ENCODE measurements at regions not wholly inside any gene's neighbourhood (a gene's known extent, or its start where the extent isn't known, plus 50 kb on each side); places are given as distances from the start of the nearest gene placed in this dataset.

DNA sequence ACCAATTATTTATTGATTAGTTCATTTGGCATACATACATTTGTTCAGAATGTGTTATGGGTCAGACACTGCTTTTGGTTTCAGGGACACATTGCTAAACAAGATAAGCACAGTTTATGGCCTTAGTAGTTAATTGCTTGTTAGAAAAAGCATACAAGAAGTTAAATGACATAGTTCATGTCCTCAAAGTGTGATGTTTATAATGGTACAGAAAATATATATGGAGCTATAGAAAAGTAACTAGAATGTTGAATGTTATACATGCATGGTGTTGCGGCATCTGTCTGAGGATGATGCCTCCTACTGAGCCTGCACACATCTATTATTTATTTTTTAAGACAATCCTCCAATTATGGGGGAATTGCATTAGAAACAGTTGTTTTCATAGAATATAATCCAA lies 1476.3 kb upstream of the PCDH7 start:
- Histone ChIP-seq H3K36me3 (ENCODE audit: low read depth) (no peaks in the 10 kb centered on the region), H3K27ac (no peak overlapping the region), H4K20me1 (ENCODE audit: insufficient read depth) (no peaks in the 10 kb centered on the region), H3K79me2 (ENCODE audit: low read depth) (no peaks in the 10 kb centered on the region), H3K4me3 (no peak overlapping the region), H3F3A (ENCODE audit: insufficient read depth, low read depth) (no peaks in the 10 kb centered on the region), H3K9me2 (ENCODE audit: insufficient read depth) (no peaks in the 10 kb centered on the region), H3K27me3 (ENCODE audit: insufficient read depth, low read depth) (no peaks in the 10 kb centered on the region), H3K9me3 (ENCODE audit: insufficient read depth, low read depth) (no peaks in the 10 kb centered on the region), H2AFZ (no peak overlapping the region), H3K4me2 (no peak overlapping the region), H3K4me1 (replicated peaks; ENCODE audit: insufficient read depth) (no peaks in the 10 kb centered on the region)
- no TSS peak for BruUV-seq (replicated peaks)
- TF ChIP-seq EZH2 (IDR thresholded peaks at IDR 0.05; ENCODE audit: low read depth) = no peak
- TF ChIP-seq, protein P1, sequence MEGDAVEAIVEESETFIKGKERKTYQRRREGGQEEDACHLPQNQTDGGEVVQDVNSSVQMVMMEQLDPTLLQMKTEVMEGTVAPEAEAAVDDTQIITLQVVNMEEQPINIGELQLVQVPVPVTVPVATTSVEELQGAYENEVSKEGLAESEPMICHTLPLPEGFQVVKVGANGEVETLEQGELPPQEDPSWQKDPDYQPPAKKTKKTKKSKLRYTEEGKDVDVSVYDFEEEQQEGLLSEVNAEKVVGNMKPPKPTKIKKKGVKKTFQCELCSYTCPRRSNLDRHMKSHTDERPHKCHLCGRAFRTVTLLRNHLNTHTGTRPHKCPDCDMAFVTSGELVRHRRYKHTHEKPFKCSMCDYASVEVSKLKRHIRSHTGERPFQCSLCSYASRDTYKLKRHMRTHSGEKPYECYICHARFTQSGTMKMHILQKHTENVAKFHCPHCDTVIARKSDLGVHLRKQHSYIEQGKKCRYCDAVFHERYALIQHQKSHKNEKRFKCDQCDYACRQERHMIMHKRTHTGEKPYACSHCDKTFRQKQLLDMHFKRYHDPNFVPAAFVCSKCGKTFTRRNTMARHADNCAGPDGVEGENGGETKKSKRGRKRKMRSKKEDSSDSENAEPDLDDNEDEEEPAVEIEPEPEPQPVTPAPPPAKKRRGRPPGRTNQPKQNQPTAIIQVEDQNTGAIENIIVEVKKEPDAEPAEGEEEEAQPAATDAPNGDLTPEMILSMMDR (conservative IDR thresholded peaks at IDR 0.05) = no peak
- CTCF ChIA-PET = no interaction called here
- POLR2A ChIA-PET (ENCODE audit: unreplicated experiment) = no interaction called here
- no peak for DNase-seq
- intact Hi-C loops (cut with micrococcal nuclease; ENCODE audit: unreplicated experiment) = no loop called here

DNA sequence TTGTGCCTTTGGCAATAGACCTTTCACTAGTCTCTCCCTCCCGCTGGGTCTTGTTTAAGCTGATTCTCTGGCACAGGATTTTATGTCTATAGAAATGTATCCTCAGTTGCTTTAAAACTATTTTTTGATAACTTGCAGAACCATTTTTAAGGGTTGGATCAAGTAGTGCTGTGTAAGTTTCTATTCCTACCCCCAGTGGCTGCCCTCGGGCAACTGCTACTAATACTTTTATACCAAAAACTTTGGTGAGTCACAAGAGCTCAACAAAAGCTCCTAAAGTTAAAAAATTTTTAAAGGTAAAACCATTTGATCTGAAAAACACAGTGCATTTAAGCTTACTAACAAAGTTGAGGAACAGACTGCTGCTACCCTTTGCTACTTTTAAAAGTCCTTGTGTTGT lies 1460.6 kb upstream of the PCDH7 start:
- TF ChIP-seq EZH2 (IDR thresholded peaks at IDR 0.05; ENCODE audit: low read depth) = no peak
- TF ChIP-seq, protein P1 (conservative IDR thresholded peaks at IDR 0.05) = no peak
- no peaks in the 10 kb centered on the region for H4K20me1 ChIP-seq (ENCODE audit: insufficient read depth)
- no peaks in the 10 kb centered on the region for H3K27me3 ChIP-seq (ENCODE audit: insufficient read depth, low read depth)
- H3K36me3 ChIP-seq (ENCODE audit: low read depth) = no peaks in the 10 kb centered on the region
- H3K4me2 ChIP-seq = no peak overlapping the region
- CTCF ChIA-PET = no interaction called here
- intact Hi-C loops (cut with micrococcal nuclease; ENCODE audit: unreplicated experiment) = no loop called here
- H3K27ac ChIP-seq = no peak overlapping the region
- no peaks in the 10 kb centered on the region for H3F3A ChIP-seq (ENCODE audit: insufficient read depth, low read depth)
- BruUV-seq (replicated peaks) = no TSS peak
- H3K79me2 ChIP-seq (ENCODE audit: low read depth) = no peaks in the 10 kb centered on the region
- POLR2A ChIA-PET (ENCODE audit: unreplicated experiment) = no interaction called here
- H3K4me3 ChIP-seq = no peak overlapping the region
- H3K9me3 ChIP-seq (ENCODE audit: insufficient read depth, low read depth) = no peaks in the 10 kb centered on the region
- no peaks in the 10 kb centered on the region for H3K4me1 ChIP-seq (replicated peaks; ENCODE audit: insufficient read depth)
- no peaks in the 10 kb centered on the region for H3K9me2 ChIP-seq (ENCODE audit: insufficient read depth)
- no peak for DNase-seq
- no peak overlapping the region for H2AFZ ChIP-seq

GRCh38 chr4:29262986-29263385 lies 1457.2 kb upstream of the PCDH7 start:
- Histone ChIP-seq H3K27me3 (ENCODE audit: insufficient read depth, low read depth) (no peaks in the 10 kb centered on the region), H3K4me2 (no peak overlapping the region), H3K36me3 (ENCODE audit: low read depth) (no peaks in the 10 kb centered on the region), H2AFZ (no peak overlapping the region), H3K4me1 (replicated peaks; ENCODE audit: insufficient read depth) (no peaks in the 10 kb centered on the region), H3K9me3 (ENCODE audit: insufficient read depth, low read depth) (no peaks in the 10 kb centered on the region), H3K79me2 (ENCODE audit: low read depth) (no peaks in the 10 kb centered on the region), H3K27ac (no peak overlapping the region), H4K20me1 (ENCODE audit: insufficient read depth) (no peaks in the 10 kb centered on the region), H3K4me3 (no peak overlapping the region), H3F3A (ENCODE audit: insufficient read depth, low read depth) (no peaks in the 10 kb centered on the region), H3K9me2 (ENCODE audit: insufficient read depth) (no peaks in the 10 kb centered on the region)
- no peak for DNase-seq
- no TSS peak for BruUV-seq (replicated peaks)
- TF ChIP-seq EZH2 (IDR thresholded peaks at IDR 0.05; ENCODE audit: low read depth) = no peak
- TF ChIP-seq, protein P1 (conservative IDR thresholded peaks at IDR 0.05) = no peak
- ChIA-PET CTCF (no interaction called here), POLR2A (ENCODE audit: unreplicated experiment) (no interaction called here)
- intact Hi-C loops (cut with micrococcal nuclease; ENCODE audit: unreplicated experiment) = no loop called here
